Right ventricle myocardium inferior (tissue), 1 donor: ENCODE measurements at regions not wholly inside any gene's neighbourhood (a gene's known extent, or its start where the extent isn't known, plus 50 kb on each side); places are given as distances from the start of the nearest gene placed in this dataset.
A peak's percentile ranks its signal among the peaks of the same experiment; 100 is the strongest.

ENCODE experiments used
- ATAC-seq: fragments of 200-7000 bp; cut with Tn5 transposase; one replicate; pipeline ENCODE4 v1.9.1; 2020; ENCODE audit warnings: mild to moderate bottlenecking, moderate library complexity
- DNase-seq: peaks from one replicate; pipeline ENCODE4 v3.0.0; 2021; ENCODE audit errors: missing footprints
- intact Hi-C: fragments of 100-400 bp; cut with DNase I; formaldehyde crosslinking; loops from one replicate; pipeline ENCODE4 v1.11.0; 2022
- donor health status: DM: no; HTN: yes; CAD: no; lungs with severe emphysema.

DNA sequence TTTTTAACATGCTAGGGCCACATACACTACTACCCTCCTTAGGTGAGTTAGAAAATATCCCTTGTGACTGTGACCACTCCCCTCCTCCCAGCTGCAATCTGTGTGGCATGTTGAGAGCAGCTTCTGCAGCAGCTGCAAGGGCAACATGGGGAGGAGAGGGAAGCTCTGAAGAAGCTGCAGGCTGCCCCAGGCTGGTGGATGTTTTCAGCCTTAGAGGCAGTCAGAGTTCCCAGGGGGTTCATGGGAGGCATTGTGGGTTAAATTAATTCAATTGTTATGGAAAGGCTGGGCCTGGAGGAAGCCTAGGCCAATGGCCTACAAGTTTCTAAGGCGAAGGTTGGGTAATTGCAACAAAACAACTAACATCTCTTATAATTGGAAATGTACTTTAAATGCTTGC lies 860.8 kb downstream of the NLGN4Y start:
- no peak for DNase-seq
- intact Hi-C loops, result no loop called here
- no peak for ATAC-seq

DNA sequence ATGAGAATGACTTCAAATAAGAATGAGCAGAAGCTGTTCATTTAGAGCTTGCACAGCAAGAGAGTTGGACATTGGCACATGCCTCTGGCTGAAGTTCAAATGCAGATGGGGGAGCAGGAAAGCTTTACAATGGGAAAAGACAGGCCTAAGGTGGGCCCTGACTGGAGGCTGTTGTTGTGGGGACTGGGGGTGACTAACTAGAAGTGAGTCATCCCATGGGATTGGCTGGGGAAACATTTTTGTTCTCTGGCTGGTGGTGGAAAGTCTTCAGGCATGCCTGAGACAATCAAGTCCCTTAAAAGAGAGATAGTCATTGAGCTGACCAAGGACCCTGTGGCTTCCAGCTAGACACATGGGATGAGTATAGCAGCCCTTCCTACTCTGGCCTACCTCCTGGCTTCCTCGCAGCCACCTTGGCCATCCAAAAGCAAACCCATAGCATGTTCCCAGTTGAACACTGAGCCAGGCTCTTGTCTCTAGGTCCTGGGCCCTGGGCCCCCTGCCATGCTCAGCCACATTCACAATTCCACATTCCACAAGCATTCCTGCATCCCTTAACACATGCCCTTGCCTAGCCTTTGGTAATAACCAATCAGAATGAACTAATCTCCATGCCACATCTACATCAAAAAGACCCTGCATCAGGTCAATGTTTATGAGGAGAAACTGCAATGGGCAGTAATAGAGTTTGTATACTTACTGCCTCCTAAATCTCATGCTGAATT lies 873.4 kb downstream of the NLGN4Y start:
- DNase-seq, result no peak
- intact Hi-C loops, result no loop called here
- no peak for ATAC-seq

DNA sequence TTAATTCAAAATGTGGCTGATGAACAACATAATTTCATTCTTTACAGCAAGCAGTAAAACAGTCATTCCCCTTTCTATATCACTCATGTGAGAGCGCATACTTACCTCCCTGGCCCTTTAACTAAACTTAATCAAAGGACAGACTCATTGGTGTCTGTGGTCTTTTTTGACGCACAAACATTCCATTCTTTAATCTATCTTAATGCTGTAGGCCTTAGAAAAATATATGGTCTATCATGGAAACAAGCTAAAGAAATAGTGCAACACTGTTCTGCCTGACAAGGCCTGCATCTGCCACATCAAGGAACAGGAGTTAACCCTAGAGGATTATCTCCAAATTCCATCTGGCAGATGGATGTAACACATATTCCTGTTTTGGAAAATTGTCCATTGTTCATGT lies 878.1 kb downstream of the NLGN4Y start:
- intact Hi-C loops, result no loop called here
- no peak for ATAC-seq

DNA sequence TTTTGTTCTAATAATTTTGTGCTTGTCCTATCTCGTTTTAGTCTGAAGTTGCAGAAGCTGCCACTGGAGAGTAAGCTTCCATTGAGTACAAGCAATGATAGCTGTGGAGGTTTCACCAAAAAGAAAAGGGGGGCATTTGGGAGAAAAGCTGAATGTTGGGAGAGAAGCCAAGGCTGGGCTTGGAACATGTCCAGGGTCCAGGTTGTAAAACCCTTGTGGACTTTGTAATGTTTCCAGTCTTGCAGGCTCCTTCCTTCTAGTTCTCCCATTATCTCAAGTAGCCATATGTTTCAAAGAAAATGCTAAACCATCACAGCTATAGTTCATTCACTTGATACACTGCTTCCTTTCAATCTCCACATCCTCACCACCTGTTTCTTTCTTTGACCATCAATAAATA lies 880.2 kb downstream of the NLGN4Y start:
- intact Hi-C loops, result no loop called here
- DNase-seq (no peak), ATAC-seq (no peak)

More for the DNA sequence above, 878.1 kb downstream of the NLGN4Y start:
- no peak for DNase-seq

DNA sequence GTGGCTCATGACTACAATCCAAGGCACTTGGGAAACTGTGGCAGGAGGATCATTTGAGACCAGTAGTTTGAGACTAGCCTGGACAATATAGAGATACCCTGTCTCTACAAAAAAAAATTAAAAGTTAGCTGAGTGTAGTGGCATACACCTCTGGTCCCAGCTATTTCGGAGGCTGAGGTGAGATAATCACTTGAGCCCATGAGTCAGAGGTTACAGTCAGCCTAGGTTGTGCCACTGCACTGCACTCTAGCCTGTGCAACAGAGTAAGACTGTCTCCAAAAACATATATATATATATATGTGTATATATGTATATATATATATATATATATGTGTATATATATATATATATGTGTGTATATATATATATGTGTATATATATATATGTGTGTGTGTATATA lies 890.8 kb downstream of the NLGN4Y start:
- ATAC-seq, result no peak
- no peak for DNase-seq
- intact Hi-C loops, result no loop called here

DNA sequence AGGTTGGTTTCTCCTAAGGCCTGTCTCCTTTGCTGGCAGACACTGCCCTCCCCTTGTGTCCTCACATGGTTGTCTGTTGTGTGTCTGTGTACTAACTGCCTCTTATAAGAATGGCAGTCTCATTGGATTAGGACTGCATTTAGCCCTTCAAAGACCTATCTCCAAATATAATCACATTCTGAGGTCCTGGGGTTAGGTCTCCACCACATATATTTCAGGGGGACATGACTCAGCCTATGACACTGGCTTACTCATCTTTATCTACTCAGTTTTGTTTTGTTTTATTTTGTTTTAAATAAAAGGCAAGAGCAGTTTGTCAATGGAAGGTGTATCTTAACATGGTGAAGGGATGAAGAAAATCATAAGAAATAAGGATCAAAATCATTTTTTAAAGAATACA lies 894.3 kb downstream of the NLGN4Y start:
- intact Hi-C loops, result no loop called here
- no peak for ATAC-seq
- no peak for DNase-seq

DNA sequence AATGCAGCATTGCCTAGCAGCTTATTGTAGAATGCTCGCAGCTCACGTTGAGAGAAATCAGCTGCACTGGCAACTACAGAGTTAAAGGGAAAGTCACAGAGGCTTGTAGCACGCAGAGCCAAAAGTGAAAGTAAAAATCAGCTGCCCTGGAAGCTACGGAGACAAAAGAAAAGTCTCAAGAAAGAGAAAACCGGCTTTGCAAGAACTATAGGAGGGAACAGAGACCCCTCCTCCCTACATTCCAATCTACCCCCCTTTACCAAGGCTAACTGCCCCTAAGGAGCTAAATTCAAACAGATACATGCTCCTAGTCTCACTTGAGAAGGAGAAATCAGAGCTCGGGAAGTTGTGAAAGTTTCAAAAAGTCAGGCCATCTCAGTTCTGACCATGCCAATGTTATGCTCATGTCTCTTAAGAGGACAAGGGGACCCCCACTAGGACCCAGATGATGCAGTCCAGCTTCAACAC lies 900.4 kb downstream of the NLGN4Y start:
- intact Hi-C loops, result no loop called here
- DNase-seq (no peak), ATAC-seq (no peak)

DNA sequence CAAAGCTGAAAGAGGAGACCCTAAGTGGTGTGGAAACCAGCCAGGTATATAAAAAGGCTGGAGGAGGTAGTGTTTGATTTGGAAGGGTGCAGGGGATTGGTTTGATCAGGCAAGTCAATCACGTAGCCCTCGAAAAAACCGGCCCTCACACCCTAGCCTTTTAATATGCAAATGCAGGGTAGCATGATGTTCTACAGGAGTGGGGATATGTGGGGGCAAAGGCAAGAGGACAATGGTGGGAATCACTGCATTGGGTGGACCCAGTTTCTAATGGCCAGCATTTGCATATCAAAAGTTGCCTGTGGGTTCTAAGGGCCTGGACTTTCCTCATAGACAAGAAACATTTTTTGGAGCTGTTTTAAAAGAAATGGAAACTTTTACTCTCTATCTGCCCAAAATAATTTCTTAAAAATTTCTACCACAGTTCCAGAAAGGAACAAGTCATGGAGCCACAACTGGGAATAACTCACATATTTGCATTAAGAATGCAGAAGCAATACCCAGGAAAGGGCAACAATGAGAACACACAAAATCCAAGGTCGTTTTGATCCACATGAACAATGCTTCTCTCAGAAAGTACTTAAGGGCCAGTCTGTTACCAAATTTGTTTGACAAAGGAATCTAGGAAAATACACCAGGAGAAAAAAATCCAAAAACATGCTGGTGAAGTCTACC lies 915.8 kb downstream of the NLGN4Y start:
- no peak for DNase-seq
- intact Hi-C loops, result no loop called here
- ATAC-seq, result no peak

DNA sequence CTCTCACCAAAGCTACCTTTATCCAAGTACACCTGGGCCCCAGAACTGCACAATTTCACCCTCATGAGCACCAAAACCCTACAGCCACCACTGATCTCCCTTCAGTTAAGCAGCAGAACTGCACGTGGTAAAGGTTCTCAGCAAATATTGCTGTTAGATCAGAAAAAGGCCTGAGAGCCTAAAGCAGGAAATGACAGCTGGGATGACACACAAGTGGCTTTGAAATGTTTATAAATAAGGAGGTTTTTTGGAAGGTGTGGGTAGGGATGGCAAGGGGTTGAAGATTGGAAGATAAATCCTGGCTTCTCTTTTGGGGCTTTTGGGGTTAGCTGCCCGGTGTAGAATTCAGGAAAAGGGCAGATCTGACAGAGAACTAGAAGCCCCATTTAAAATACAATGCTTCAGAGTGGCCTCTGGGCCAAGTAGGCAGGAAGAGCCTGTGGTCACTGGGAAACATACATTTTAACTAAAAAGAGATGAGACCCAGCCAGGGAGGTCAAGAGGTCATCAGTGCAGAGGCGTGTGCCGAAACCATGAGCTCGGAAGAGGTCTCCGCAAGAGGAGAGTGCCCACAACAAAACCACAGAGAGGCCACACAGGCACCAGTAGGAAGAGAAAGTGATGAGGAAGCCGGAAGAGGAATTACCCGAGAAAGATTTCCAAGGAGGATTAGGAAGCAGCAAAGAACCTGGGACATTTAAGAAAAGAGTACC lies 916.5 kb downstream of the NLGN4Y start:
- DNase-seq, result no peak
- ATAC-seq, result no peak
- intact Hi-C loops, result no loop called here

DNA sequence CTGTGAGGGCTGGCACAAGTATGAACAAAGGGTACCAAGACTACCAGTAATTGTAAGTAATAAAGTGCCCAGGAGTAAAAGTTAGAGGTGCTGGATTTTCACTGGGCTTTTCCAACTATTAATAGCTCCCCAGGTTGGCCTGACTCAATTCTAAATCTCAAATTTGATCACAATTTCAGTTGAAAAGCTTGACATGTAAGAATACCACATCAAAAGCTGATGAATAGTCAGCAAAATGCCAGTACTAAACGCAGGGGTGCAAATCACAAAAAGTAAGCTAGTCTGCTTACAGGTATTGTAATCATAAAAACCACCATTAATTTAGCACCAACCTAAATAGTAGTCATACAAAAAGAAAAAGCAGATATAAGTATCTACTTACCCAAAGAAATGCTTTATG lies 917.5 kb downstream of the NLGN4Y start:
- intact Hi-C loops, result no loop called here
- no peak for ATAC-seq
- DNase-seq, result no peak

DNA sequence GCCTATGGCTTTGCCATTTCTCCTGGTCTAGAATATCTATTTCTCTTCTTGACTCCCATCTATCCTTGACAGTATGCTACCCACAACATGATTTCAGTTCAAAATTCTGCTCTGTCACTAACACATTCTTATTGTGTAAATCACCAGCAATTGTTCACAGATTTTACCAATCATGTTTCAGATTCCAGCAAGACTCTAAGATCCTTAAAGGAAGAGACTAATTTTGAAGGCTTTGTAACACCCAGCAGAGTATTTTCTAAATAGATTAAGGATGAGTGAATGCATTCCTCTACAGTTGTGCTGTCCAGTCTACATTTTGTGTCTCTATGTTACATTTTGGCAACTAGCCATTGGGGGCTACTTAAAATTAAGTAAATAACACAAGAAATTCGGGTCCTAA lies 921.5 kb downstream of the NLGN4Y start:
- no peak for ATAC-seq
- intact Hi-C loops, result no loop called here
- no peak for DNase-seq

DNA sequence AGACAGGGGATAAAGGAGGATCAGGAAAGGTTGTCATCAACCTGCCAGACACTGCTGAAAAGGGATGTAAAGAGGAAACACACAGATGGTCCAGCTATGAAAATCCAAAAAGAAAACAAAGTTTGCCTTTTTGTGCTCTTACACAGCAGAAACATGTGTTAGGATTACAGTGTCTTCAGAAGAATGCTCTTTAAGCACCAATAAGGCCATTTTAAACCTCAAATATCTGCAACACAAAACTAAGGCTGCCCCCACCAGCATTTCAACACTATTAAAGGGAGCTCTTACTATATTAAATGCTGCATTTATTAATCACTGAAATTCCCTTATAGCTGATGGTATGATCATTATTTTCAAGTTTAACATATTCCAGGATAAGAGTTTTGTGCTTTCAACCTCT lies 922.5 kb downstream of the NLGN4Y start:
- ATAC-seq (no peak), DNase-seq (no peak)
- intact Hi-C loops, result no loop called here

DNA sequence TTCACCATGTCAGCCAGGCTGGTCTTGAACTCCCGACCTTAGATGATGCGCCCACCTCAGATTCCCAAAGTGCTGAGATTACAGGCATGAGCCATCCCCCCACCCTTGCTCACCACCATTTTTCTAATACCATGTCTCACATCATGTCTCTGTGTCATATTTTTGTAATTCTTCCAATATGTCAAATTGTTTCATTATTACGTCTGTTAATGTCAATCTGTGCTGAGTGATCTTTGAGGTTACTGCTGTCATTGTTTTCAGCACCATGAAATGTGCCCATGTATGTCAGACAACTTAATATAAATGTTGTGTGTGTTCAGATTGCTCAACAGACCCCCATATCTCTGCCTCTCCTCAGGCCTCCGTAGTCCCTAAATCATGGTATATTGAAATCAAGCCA lies 923.6 kb downstream of the NLGN4Y start:
- DNase-seq (no peak), ATAC-seq (no peak)
- intact Hi-C loops, result no loop called here

DNA sequence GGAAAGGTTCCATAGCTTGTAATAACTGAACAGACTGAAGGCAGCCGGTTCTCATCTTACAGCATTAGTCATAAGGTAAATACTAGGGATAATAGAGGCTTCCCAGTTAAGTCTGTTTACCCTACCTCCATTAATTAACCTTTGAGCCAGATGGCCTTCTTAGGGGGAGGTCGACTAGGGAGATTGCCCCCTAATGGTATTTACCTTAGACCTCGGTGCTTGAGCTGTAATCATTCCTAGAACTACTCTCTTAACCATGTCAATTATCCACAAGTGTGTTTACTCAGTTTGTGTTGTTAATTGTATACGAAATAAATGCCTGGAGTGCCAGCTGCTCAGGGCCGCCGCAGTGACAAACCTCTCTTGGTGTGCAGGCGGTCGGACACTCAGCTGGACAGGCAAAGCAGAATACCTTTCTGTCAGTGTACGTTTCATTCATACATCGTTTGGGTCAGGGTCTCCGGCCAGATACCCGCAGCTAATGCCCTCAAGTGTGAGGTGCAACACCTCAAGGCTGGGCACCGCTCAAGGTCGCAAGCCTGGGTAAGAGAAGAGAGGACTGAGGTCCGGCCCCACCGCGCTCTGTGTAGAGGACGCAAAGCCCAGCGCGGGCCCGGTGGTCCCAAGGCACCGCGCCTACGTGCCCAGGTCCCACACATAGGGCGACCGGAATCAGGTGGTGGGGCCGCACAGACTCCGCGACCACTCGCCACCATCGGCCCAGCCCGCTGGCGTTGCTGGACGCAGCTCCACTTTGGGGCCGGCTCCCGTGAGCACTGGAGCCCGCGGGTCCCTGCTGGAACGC lies 931.0 kb downstream of the NLGN4Y start:
- no peak for DNase-seq
- intact Hi-C loops, result no loop called here
- no peak for ATAC-seq

DNA sequence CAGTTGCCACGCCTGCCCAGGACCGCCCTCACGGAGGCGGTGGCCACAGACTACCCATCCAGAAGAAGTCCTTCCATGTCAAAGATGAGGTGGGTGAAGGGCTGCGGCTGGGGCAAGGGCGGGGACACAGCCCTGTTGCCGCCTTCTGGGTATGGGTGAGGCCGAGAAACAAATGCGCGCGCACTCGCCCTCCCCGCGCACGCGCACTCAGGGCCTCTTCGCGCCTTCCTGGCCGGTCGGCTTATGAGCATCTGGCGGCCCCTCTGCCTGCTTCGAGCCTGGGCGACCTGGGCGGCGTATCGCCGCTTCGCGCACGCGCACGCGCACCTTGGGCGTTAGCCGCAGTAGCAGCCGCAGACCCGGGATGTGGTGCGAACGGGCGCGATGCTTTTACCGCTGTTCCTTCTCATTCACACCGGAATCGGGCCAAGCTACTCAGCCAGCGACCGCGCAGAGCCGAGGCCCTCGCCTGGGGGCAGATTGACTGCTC lies 931.7 kb downstream of the NLGN4Y start:
- peak; percentile 89 for ATAC-seq
- intact Hi-C loops, result no loop called here
- DNase-seq, result peak; percentile 66

DNA sequence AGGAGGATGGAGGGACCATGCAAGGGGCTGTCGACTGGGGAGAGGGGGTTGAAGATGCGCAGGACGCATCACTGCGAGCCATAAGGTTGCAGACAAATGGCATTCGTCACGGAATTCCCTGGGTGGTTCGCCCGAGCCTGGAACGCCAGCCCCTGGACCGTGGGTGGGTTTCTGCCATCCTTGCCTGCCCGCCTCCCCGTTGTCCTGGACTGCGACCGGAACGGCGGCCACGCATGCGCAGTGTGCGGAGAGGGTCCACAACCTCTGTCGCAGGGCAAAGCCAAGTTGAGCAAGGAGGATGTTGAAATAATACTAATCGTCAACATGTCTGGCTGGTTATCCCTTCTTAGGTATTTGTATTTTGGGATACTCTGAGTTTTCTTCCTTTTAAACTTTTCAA lies 932.2 kb downstream of the NLGN4Y start:
- peak; percentile 34 for ATAC-seq
- intact Hi-C loops, result no loop called here
- DNase-seq, result no peak

DNA sequence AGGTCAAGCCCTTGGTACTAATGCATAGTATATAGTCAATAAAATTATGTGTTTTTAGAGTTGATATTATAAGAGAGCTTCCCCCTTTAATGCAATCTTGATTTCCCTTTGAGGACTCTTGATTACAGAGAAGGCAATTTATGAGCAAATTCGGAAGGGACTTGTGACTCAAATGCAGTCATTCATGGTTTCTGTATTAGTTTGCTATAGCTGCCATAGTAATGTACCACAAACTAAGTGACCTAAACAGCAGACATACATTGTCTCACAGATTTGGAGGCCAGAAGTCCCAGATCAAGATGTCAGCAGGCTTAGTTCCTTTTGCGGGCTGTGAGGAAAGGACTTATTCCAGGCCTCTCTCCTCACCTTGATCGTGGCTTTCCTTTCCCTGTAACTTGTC lies 933.4 kb downstream of the NLGN4Y start:
- intact Hi-C loops, result no loop called here
- DNase-seq, result no peak
- ATAC-seq, result no peak

DNA sequence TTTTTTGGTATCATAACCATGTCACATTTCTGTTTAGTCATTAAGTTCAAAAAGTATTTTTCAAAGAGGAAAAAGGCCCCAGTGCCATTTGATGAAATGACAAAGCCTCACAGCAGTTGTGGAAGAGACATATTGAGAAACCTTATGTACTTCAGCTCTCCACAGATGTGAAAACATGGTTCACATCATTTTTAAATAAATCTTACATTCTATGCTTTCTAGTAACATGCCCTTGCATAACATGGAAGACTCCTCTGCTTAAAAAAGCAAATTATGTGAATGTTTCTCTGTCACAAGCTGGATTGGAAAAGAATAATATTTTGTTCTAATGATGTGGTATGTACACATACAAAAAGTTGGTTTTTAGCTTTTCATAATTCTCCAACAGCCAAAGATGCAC lies 934.1 kb downstream of the NLGN4Y start:
- intact Hi-C loops, result no loop called here
- no peak for DNase-seq

DNA sequence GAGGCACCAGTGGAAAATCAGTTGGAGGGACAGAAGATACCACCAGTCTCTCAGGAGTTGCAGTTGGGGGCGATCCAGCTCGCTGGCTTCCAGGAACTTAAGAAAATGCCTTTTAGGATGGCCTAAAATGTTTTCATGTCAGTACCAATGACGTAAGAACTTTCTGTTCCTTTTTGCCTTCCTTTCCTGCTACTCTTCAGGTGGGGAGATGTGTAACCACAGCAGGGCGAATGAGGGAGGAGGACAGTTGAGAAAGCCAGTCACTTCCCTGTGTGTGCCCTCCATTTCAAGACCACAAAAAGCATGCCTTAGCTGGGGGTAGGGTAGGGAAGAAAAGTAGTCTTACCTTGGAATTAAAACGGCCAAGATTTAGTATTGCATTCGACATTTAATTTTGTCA lies 941.6 kb downstream of the NLGN4Y start:
- no peak for DNase-seq
- intact Hi-C loops, result no loop called here
- ATAC-seq, result no peak

More for the DNA sequence above, 934.1 kb downstream of the NLGN4Y start:
- ATAC-seq, result no peak
